GM23338 (cell line): ENCODE measurements at regions not wholly inside any gene's neighbourhood (a gene's known extent, or its start where the extent isn't known, plus 50 kb on each side); places are given as distances from the start of the nearest gene placed in this dataset.

Experiments used
- ATAC-seq: fragments of 200-7000 bp; cut with Tn5 transposase; 3 replicates; pipeline ENCODE4 v1.9.1; 2020
- DNase-seq: peaks from one replicate; pipeline ENCODE4 v3.0.0-alpha.2; 2015; ENCODE audit warnings: low spot score
- H2AFZ ChIP-seq: fragments of 200-600 bp; sonication (generic); 2 replicates; pipeline ENCODE4 v1.8.0; 2016; ENCODE audit warnings: antibody characterized with exemption, mild to moderate bottlenecking, moderate library complexity
- H3F3A ChIP-seq: fragments of 200-600 bp; sonication (generic); replicated peaks from 2 replicates; pipeline ENCODE4 v1.8.0; 2017; ENCODE audit warnings: antibody characterized with exemption, mixed run types, low read depth
- H3K27ac ChIP-seq: fragments of 200-600 bp; sonication (generic); 2 replicates; pipeline ENCODE4 v1.6.1; 2016; ENCODE audit warnings: low read depth
- H3K27me3 ChIP-seq: fragments of 200-600 bp; sonication (generic); 2 replicates; pipeline ENCODE4 v1.8.0; 2016; ENCODE audit warnings: mild to moderate bottlenecking, mixed run types, moderate library complexity; ENCODE audit not compliant: insufficient read depth
- H3K36me3 ChIP-seq: fragments of 200-600 bp; sonication (generic); 2 replicates; pipeline ENCODE4 v1.8.0; 2016; ENCODE audit warnings: mild to moderate bottlenecking; ENCODE audit not compliant: insufficient read depth
- H3K4me1 ChIP-seq: fragments of 200-600 bp; sonication (generic); 2 replicates; pipeline ENCODE4 v1.8.0; 2016; ENCODE audit warnings: mild to moderate bottlenecking, moderate library complexity; ENCODE audit not compliant: insufficient read depth
- H3K4me2 ChIP-seq: fragments of 200-600 bp; sonication (generic); 2 replicates; pipeline ENCODE4 v1.7.1; 2017; ENCODE audit warnings: mixed run types
- H3K4me3 ChIP-seq: fragments of 200-600 bp; sonication (generic); 2 replicates; pipeline ENCODE4 v1.6.1; 2016; ENCODE audit warnings: mixed run types
- H3K79me2 ChIP-seq: fragments of 200-600 bp; sonication (generic); replicated peaks from 2 replicates; pipeline ENCODE4 v1.8.0; 2017; ENCODE audit warnings: mild to moderate bottlenecking; ENCODE audit not compliant: insufficient read depth
- H3K9me2 ChIP-seq: fragments of 200-600 bp; sonication (generic); 2 replicates; pipeline ENCODE4 v1.8.0; 2017; ENCODE audit not compliant: insufficient read depth
- H4K20me1 ChIP-seq: fragments of 200-600 bp; sonication (generic); replicated peaks from 2 replicates; pipeline ENCODE4 v1.8.0; 2017; ENCODE audit warnings: mild to moderate bottlenecking; ENCODE audit not compliant: insufficient read depth
- H3K27ac Mint-ChIP-seq: 2 replicates; pipeline ENCODE4 v1.8.0; 2020; ENCODE audit warnings: inconsistent platforms, mild to moderate bottlenecking, moderate library complexity, mixed read lengths
- H3K27me3 Mint-ChIP-seq: 3 replicates; pipeline ENCODE4 v1.8.0; 2022; ENCODE audit warnings: low read depth, mild to moderate bottlenecking, moderate library complexity, mixed read lengths, inconsistent platforms; ENCODE audit not compliant: insufficient read depth, poor library complexity
- H3K36me3 Mint-ChIP-seq: 3 replicates; pipeline ENCODE4 v1.8.0; 2021; ENCODE audit warnings: low read depth, mild to moderate bottlenecking, inconsistent platforms, moderate library complexity, mixed read lengths
- H3K4me1 Mint-ChIP-seq: 3 replicates; pipeline ENCODE4 v1.8.0; 2020; ENCODE audit warnings: mild to moderate bottlenecking, inconsistent platforms, mixed read lengths
- H3K4me3 Mint-ChIP-seq: 3 replicates; pipeline ENCODE4 v1.8.0; 2021; ENCODE audit warnings: moderate library complexity, mild to moderate bottlenecking, inconsistent platforms, mixed read lengths
- H3K9me3 Mint-ChIP-seq: 3 replicates; pipeline ENCODE4 v1.8.0; 2020; ENCODE audit warnings: moderate library complexity, mild to moderate bottlenecking, inconsistent platforms, mixed read lengths
- EZH2phosphoT487 ChIP-seq: fragments of 200-600 bp; sonication (generic); IDR thresholded peaks from one replicate; pipeline ENCODE4 v1.8.1; 2018; ENCODE audit warnings: antibody characterized with exemption; ENCODE audit not compliant: unreplicated experiment
- NANOG ChIP-seq: IDR thresholded peaks from 2 replicates; pipeline ENCODE4 v1.6.1; 2016; ENCODE audit warnings: antibody characterized with exemption, borderline replicate concordance
- POLR2AphosphoS5 ChIP-seq: IDR thresholded peaks from 2 replicates; pipeline ENCODE4 v1.6.1; 2016; ENCODE audit warnings: antibody characterized with exemption, low read depth
- REST ChIP-seq: IDR thresholded peaks from one replicate; pipeline ENCODE4 v1.6.1; 2018; ENCODE audit warnings: antibody characterized with exemption; ENCODE audit not compliant: unreplicated experiment
- ZNF114 ChIP-seq: fragments of 250-450 bp; sonication (Bioruptor Pico); IDR thresholded peaks from 2 replicates; pipeline ENCODE4 v1.5.0; 2020; ENCODE audit warnings: mild to moderate bottlenecking, moderate library complexity
- ZNF462 ChIP-seq: fragments of 250-450 bp; sonication (Bioruptor Pico); IDR thresholded peaks from 2 replicates; pipeline ENCODE4 v1.5.0; 2020; ENCODE audit warnings: mild to moderate bottlenecking, moderate library complexity

- TF ChIP-seq ZNF462 (CRISPR knock-in tag) = no peak
These were observed 103.4 kb upstream of the SDK1 start (continued) for GRCh38 chr7:3197567-3198213.

- H3K79me2 ChIP-seq = no peaks in the 10 kb centered on the region
- TF ChIP-seq EZH2phosphoT487 (no peak), ZNF462 (CRISPR knock-in tag) (no peak), ZNF114 (CRISPR knock-in tag) (no peak), POLR2AphosphoS5 (no peak), REST (no peak), NANOG (no peak)
These were observed 102.7 kb upstream of the SDK1 start for GRCh38 chr7:3198316-3198715.

More at GRCh38 chr7:3198316-3198715, 102.7 kb upstream of the SDK1 start:
- H3K27me3 Mint-ChIP-seq = peaks cover 11% of the 10 kb centered on the region
- no peak overlapping the region for H3K4me3 Mint-ChIP-seq
- Histone ChIP-seq H2AFZ (no peak overlapping the region), H3K4me2 (no peak overlapping the region), H3K4me3 (no peak overlapping the region), H3K4me1 (peaks cover 25% of the 10 kb centered on the region), H3K36me3 (no peaks in the 10 kb centered on the region), H3K27me3 (no peaks in the 10 kb centered on the region), H3F3A (no peaks in the 10 kb centered on the region), H3K27ac (no peak overlapping the region), H3K9me2 (no peaks in the 10 kb centered on the region), H4K20me1 (no peaks in the 10 kb centered on the region)
- H3K9me3 Mint-ChIP-seq = peaks cover 30% of the 10 kb centered on the region
- no peak overlapping the region for H3K27ac Mint-ChIP-seq
- H3K4me1 Mint-ChIP-seq = peaks cover 41% of the 10 kb centered on the region
- DNase-seq = no peak
- no peak for ATAC-seq
- H3K36me3 Mint-ChIP-seq = peaks cover 22% of the 10 kb centered on the region
